Heart right ventricle (tissue), 16 donors: ENCODE measurements at regions not wholly inside any gene's neighbourhood (a gene's known extent, or its start where the extent isn't known, plus 50 kb on each side); places are given as distances from the start of the nearest gene placed in this dataset.
A peak's percentile ranks its signal among the peaks of the same experiment; 100 is the strongest.

Experiments
- ATAC-seq, 8 donors: fragments of 200-7000 bp; cut with Tn5 transposase; one replicate each; pipeline ENCODE4 v1.9.1; 2020; ENCODE audit warnings: mild to moderate bottlenecking in 8 of 8, moderate library complexity in 8 of 8, moderate number of reproducible peaks in 1 of 8
- DNase-seq, 2 donors: peaks; one replicate each; pipeline ENCODE4 v3.0.0-alpha.2; 2020
- H3K27ac ChIP-seq, 10 donors: fragments of 200-600 bp; sonication (generic) in 2 of 10; one replicate each; pipeline versions ENCODE4 v1.5.0 to v1.8.0; 2020 to 2022; ENCODE audit warnings: mild to moderate bottlenecking in 3 of 10
- H3K27me3 ChIP-seq, 7 donors: fragments of 200-600 bp; one replicate each; pipeline ENCODE4 v1.8.0; 2021 to 2022; ENCODE audit warnings: mild to moderate bottlenecking in 2 of 7
- H3K36me3 ChIP-seq, 9 donors: fragments of 200-600 bp; sonication (generic) in 1 of 9; one replicate each; pipeline versions ENCODE4 v1.5.0 to v1.8.0; 2020 to 2022; ENCODE audit warnings: mild to moderate bottlenecking in 2 of 9
- H3K4me1 ChIP-seq, 9 donors: fragments of 200-600 bp; sonication (generic) in 1 of 9; one replicate each; pipeline versions ENCODE4 v1.5.0 to v1.8.0; 2020 to 2022; ENCODE audit warnings: mild to moderate bottlenecking in 4 of 9
- H3K4me3 ChIP-seq, 10 donors: fragments of 200-600 bp; sonication (generic) in 2 of 10; one replicate each; pipeline versions ENCODE4 v1.5.0 to v1.8.0; 2020 to 2022; ENCODE audit warnings: mild to moderate bottlenecking in 7 of 10, moderate library complexity in 2 of 10
- H3K9me3 ChIP-seq, 11 donors: fragments of 200-600 bp in 10 of 11; sonication (generic) in 2 of 11; one replicate each; pipeline versions ENCODE4 v1.5.0 to v1.8.0; 2013 to 2022; ENCODE audit warnings: mild to moderate bottlenecking in 2 of 11, control low read depth in 1 of 11, moderate library complexity in 1 of 11
- WGBS, 2 donors: extraction: QIAGEN DNeasy Blood & Tissue Kit; methylation state at CpG; one replicate each; pipeline ENCODE4 v1.1.7; 2013; ENCODE audit warnings: inconsistent platforms in 1 of 2; 5-methylcytosine and 5-hydroxymethylcytosine counted together
- intact Hi-C, 10 donors: fragments of 100-400 bp; cut with DNase I; formaldehyde crosslinking; loops; one replicate each; pipeline versions ENCODE4 v1.11.1 to v1.14.2; 2022
- TF ChIP-seq, protein P1 (sequence below), 9 donors: fragments of 200-600 bp; sonication (generic) in 2 of 9; IDR thresholded peaks; one replicate each; pipeline versions ENCODE4 v1.5.0 to v1.8.0; 2021 to 2022; ENCODE audit warnings: antibody characterized with exemption in 9 of 9, mild to moderate bottlenecking in 5 of 9, moderate library complexity in 1 of 9
- donor health status: Arrhythmogenic right ventricular cardiomyopathy.
- donor health status: ischemic (EF 13 %, LVEDD 7.1; RV severe dilation, severe dysfunction).
- donor health status: healthy with polysubstance abuse.
- donor health status: DM: no; HTN: yes; CAD: no.
- donor health status: DM: no; HTN: no; CAD: no.
- donor health status: ischemic (EF 25% LVEDD 6.9; RV normal size, moderate dysfunction).
- donor health status: ischemic (EF 25% LVEDD 5.7; RV mildly dilated, moderate dysfunction).
- donor health status: healthy.
- donor health status: DM: yes; HTN: yes; CAD: no.
- donor health status: Ischemic cardiomyopathy.
- donor health status: ischemic (EF 35%, LVEDD 5.7; RV mildly dilated, moderate dysfunction).
- donor health status: nonischemic (EF 11% LVEDD 7.7; RV severe dilation, severe dysfunction).
- donor health status: DM: yes; HTN: yes; CAD: no.
- donor health status: PGD.
- donor health status: ischemic (EF 29% LVEDD 5.4; RV normal size, mild dysfunction).
- donor health status: nonischemic (EF 23%, LVEDD 6.1; RV moderate dilation, normal function).

DNA sequence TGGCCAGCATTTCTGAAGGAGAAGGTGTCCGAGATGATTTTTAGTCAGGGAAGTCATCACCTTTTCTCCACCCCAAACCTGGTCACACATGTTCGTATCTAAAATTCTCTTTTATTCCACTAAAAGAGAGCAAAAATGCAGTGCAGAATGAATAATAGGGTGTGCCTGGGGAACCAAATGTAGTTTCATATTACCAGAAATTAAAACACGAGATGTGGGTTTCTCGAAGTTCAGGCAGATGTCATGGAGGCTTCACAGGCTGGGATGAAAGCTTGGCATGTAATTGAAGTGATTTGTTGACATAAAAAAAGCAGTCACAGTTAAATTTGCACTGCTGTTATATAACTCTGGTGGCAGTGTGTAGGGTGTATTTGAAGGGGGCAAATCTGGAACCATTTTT lies 165.5 kb upstream of the PDE5A start:
- Histone ChIP-seq H3K36me3 (no peaks in the 10 kb centered on the region), H3K4me1 (no peaks in the 10 kb centered on the region), H3K27ac (no peak overlapping the region), H3K4me3 (no peak overlapping the region), H3K9me3 (no peaks in the 10 kb centered on the region), H3K27me3 (no peaks in the 10 kb centered on the region)
- intact Hi-C loops: loop anchor here in 2 of 10 donors (10.0 kb wide), 2 partner anchors 149 to 251 kb away; no protein-coding TSS in a partner anchor
- WGBS, 2 donors: 68 to 75% methylated on average over 4 of the region's 4 CpGs
- DNase-seq (no peak), ATAC-seq (no peak)
- TF ChIP-seq, protein P1, sequence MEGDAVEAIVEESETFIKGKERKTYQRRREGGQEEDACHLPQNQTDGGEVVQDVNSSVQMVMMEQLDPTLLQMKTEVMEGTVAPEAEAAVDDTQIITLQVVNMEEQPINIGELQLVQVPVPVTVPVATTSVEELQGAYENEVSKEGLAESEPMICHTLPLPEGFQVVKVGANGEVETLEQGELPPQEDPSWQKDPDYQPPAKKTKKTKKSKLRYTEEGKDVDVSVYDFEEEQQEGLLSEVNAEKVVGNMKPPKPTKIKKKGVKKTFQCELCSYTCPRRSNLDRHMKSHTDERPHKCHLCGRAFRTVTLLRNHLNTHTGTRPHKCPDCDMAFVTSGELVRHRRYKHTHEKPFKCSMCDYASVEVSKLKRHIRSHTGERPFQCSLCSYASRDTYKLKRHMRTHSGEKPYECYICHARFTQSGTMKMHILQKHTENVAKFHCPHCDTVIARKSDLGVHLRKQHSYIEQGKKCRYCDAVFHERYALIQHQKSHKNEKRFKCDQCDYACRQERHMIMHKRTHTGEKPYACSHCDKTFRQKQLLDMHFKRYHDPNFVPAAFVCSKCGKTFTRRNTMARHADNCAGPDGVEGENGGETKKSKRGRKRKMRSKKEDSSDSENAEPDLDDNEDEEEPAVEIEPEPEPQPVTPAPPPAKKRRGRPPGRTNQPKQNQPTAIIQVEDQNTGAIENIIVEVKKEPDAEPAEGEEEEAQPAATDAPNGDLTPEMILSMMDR (IDR thresholded peaks at IDR 0.05): no peak

DNA sequence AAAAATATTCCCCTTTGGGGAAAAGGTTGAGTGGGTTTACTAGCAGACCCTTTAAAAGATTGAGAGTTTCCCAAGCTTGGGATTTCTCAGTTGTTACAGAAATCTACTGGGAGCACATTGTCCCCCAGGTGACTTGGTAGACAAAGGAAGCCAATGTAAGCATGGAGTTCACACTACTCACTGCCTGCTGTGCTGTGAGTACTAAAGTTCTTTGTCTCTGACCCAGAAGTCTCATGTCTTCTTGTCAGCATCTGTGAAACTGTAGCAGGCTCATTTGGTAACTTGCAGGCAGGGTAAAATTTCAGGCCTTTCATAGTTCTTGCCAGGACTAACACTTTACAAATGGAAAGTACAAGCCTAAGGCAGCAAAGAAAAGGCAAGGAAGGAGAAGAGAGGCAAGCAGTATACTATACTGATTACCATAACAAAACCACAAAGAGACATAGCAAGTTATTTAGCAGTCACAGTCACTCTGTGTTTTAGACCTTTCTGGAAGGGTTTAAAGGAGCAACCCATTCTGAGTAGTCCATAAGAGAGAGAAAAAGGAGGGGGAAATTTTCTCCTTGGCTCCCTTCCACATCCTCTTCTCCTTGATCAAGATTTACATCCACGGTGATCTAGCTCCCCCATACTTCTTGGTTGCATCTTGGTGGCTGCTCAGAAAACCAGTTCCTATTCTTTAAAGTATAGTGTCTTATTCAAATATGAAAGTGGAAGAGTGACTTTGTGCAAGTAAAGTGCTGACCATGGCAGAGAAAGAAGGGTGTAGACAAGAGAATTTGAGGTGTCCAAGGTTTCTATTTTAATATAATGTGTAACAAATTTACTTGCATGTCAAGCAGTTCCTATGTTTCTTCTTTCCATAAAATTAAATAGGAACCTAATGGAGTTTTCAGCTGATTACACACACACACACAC lies 160.0 kb upstream of the PDE5A start:
- H3K4me1 ChIP-seq: no peaks in the 10 kb centered on the region
- TF ChIP-seq, protein P1 (IDR thresholded peaks at IDR 0.05): no peak
- no peak for DNase-seq
- H3K4me3 ChIP-seq: no peak overlapping the region
- no peak overlapping the region for H3K27ac ChIP-seq
- H3K36me3 ChIP-seq: no peaks in the 10 kb centered on the region
- ATAC-seq: no peak
- no peaks in the 10 kb centered on the region for H3K27me3 ChIP-seq
- 53 to 66% methylated on average over 1 of the region's 1 CpG for WGBS, 2 donors
- H3K9me3 ChIP-seq: peaks cover 0 to 4% (median 0%) of the 10 kb centered on the region in 11 donors
- intact Hi-C loops: loop anchor here in 4 of 10 donors (5.0 to 10.0 kb wide), 4 partner anchors 154 to 259 kb away; no protein-coding TSS in a partner anchor

DNA sequence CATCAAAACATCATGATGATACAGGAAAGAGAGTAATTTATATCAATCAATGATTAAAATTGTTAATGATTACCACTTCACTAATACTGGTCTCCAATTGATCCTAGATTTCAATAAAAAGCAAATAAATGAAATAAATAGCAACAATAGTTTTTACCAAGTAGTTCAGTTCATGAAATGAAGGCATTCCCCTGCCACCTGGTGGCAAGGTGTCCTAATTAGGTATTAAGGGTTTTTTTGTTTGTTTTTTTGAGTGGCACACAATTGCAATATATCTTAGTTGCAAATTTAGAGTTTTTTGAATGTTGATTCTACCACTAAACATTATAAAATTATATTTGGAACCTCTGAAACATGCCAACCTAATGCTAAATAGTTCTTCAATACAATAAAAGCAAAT lies 157.4 kb upstream of the PDE5A start:
- TF ChIP-seq, protein P1 (IDR thresholded peaks at IDR 0.05): peak in 7 of 9 donors; percentile 16 to 60 (median 45)
- ATAC-seq (no peak), DNase-seq (no peak)
- no peaks in the 10 kb centered on the region for H3K36me3 ChIP-seq
- peaks cover 0 to 5% (median 0%) of the 10 kb centered on the region in 11 donors for H3K9me3 ChIP-seq
- no peaks in the 10 kb centered on the region for H3K27me3 ChIP-seq
- intact Hi-C loops: loop anchor here in 5 of 10 donors (1.0 to 10.0 kb wide), 6 partner anchors 151 to 261 kb away; partner anchors contain the start of gene PDE5A (in 1 of the 5)
- H3K4me1 ChIP-seq: peaks cover 0 to 4% (median 0%) of the 10 kb centered on the region in 9 donors
- H3K4me3 ChIP-seq: no peak overlapping the region
- no peak overlapping the region for H3K27ac ChIP-seq

DNA sequence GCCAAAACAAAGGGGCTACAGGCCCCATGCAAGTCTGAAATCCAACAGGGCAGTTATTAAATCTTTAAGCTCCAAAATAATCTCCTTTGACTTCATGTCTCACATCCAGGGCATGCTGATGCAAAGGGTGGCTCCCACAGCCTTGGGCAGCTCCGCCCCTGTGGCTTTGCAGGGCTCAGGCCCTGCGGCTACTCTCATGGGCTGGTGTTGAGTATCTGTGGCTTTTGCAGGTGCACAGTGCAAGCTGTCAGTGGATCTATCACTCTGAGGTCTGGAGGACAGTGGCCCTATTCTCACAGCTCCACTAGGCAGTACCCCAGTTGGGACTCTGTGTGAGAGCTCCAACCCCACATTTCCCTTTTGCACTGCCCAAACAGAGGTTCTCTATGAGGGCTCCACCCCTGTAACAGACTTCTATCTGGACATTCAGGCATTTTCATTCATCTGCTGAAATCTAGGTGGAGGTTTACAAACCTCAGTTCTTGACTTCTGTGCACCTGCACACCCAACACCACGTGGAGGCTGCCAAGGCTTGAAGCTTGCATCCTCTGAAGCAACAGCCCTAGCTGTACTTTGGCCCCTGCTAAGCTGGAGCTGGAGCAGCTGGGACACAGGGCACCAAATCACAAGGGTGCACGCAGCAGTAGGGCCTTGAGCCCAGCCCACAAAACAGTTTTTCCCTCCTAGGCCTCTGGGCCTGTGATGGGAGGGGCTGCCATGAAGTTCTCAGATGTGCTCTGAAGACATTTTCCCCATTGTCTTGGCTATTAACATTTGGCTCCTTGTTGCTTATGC lies 154.8 kb upstream of the PDE5A start:
- Histone ChIP-seq H3K27me3 (no peaks in the 10 kb centered on the region), H3K4me3 (no peak overlapping the region), H3K4me1 (peaks cover 0 to 4% (median 0%) of the 10 kb centered on the region in 9 donors), H3K9me3 (peaks cover 0 to 5% (median 0%) of the 10 kb centered on the region in 11 donors), H3K36me3 (no peaks in the 10 kb centered on the region), H3K27ac (no peak overlapping the region)
- 76 to 83% methylated on average over 4 of the region's 4 CpGs for WGBS, 2 donors
- no peak for DNase-seq
- no peak for ATAC-seq
- TF ChIP-seq, protein P1 (IDR thresholded peaks at IDR 0.05): no peak
- intact Hi-C loops: loop anchor here in 2 of 10 donors (10.0 kb wide), 2 partner anchors 149 to 261 kb away; no protein-coding TSS in a partner anchor
